Panc1 (cell line): ENCODE measurements at regions not wholly inside any gene's neighbourhood (a gene's known extent, or its start where the extent isn't known, plus 50 kb on each side); places are given as distances from the start of the nearest gene placed in this dataset.

Source experiments
- ATAC-seq: fragments of 200-7000 bp; cut with Tn5 transposase; 2 replicates; pipeline ENCODE4 v1.9.1; 2020; ENCODE audit warnings: mild to moderate bottlenecking, moderate library complexity
- BruUV-seq: library from RNA; stranded (reverse); fragments of 400-500 nt; replicated peaks from 2 replicates; lab custom pipeline; 2021; lab: Mats Ljungman, UMichigan
- CTCF ChIA-PET: fragments of 300-600 bp; sonication (Branson Sonifier 250); formaldehyde crosslinking; loops from one replicate; lab custom pipeline; 2022; ENCODE audit warnings: antibody characterized with exemption; lab: Charles Lee
- POLR2A ChIA-PET: fragments of 300-600 bp; sonication (Branson Sonifier 250); formaldehyde crosslinking; loops from one replicate; lab custom pipeline; 2022; ENCODE audit warnings: antibody characterized with exemption; lab: Charles Lee
- DNase-seq: peaks from one replicate; pipeline ENCODE4 v3.0.0-alpha.2; 2010; ENCODE audit warnings: low read depth, low spot score
- H3K27ac ChIP-seq: 2 replicates; pipeline ENCODE4 v1.5.1; 2011; ENCODE audit warnings: mild to moderate bottlenecking, low read length, inconsistent platforms
- H3K27me3 ChIP-seq: fragments of 200-500 bp; sonication (Bioruptor generic); 2 replicates; pipeline ENCODE4 v1.6.0; 2014; ENCODE audit warnings: low read length, inconsistent platforms; ENCODE audit not compliant: control insufficient read depth, insufficient read depth
- H3K36me3 ChIP-seq: fragments of 200-500 bp; sonication (Bioruptor generic); 2 replicates; pipeline ENCODE4 v1.5.1; 2014; ENCODE audit warnings: inconsistent platforms, mild to moderate bottlenecking, low read length, moderate library complexity; ENCODE audit not compliant: control insufficient read depth, insufficient read depth
- H3K4me1 ChIP-seq: 2 replicates; pipeline ENCODE4 v1.5.1; 2011; ENCODE audit warnings: inconsistent platforms, mild to moderate bottlenecking, low read length, moderate library complexity; ENCODE audit not compliant: control insufficient read depth, insufficient read depth
- H3K4me3 ChIP-seq, 2 experiments: 2 replicates each; pipeline ENCODE4 v1.5.1; 2011 to 2012; ENCODE audit warnings: low read depth in 2 of 2, low read length in 2 of 2, mild to moderate bottlenecking in 2 of 2, inconsistent platforms in 1 of 2, moderate library complexity in 1 of 2
- H3K9me3 ChIP-seq: fragments of 200-500 bp; sonication (Bioruptor generic); 2 replicates; pipeline ENCODE4 v1.5.1; 2014; ENCODE audit warnings: low read depth, mild to moderate bottlenecking, inconsistent platforms, low read length, moderate library complexity; ENCODE audit not compliant: control insufficient read depth, insufficient read depth
- CTCF ChIP-seq: fragments of 450-650 bp; IDR thresholded peaks from 2 replicates; pipeline ENCODE4 v1.5.1; 2017; ENCODE audit warnings: mild to moderate bottlenecking
- POLR2AphosphoS5 ChIP-seq: IDR thresholded peaks from 2 replicates; pipeline ENCODE4 v1.6.1; 2012; ENCODE audit warnings: mild to moderate bottlenecking, low read depth, low read length, moderate library complexity
- REST ChIP-seq, 2 experiments: IDR thresholded peaks; 2 replicates each; pipeline ENCODE4 v1.6.1; 2011 to 2012; ENCODE audit warnings: low read depth in 2 of 2, control low read depth in 1 of 2, low read length in 1 of 2, mild to moderate bottlenecking in 1 of 2, moderate library complexity in 1 of 2; ENCODE audit not compliant: insufficient read depth in 1 of 2
- SIN3A ChIP-seq: IDR thresholded peaks from 2 replicates; pipeline ENCODE4 v1.6.1; 2012; ENCODE audit warnings: low read depth, mild to moderate bottlenecking, low read length, moderate library complexity, borderline replicate concordance; ENCODE audit not compliant: insufficient read depth
- in situ Hi-C: cut with HindIII; loops from 2 replicates; pipeline ENCODE4 v1.10.0; 2016; ENCODE audit warnings: low sequenced_read_pairs, low pct_unique_long_range_greater_than_20kb
- intact Hi-C: fragments of 100-400 bp; cut with micrococcal nuclease; formaldehyde crosslinking; loops from one replicate; pipeline ENCODE4 v1.10.0; 2022; ENCODE audit not compliant: unreplicated experiment

- Histone ChIP-seq H3K27me3 (no peaks in the 10 kb centered on the region), H3K9me3 (no peaks in the 10 kb centered on the region), H3K4me1 (no peaks in the 10 kb centered on the region), H3K27ac (no peak overlapping the region), H3K36me3 (no peaks in the 10 kb centered on the region; the same call in 1 of the 2 replicates), H3K4me3 (no peak overlapping the region)
- no peak for DNase-seq
- intact Hi-C loops (no loop called here), in situ Hi-C loops (no loop called here)
- BruUV-seq: no TSS peak
- TF ChIP-seq CTCF (no peak), POLR2AphosphoS5 (no peak), SIN3A (no peak)
- ATAC-seq: no peak
- ChIA-PET CTCF (no interaction called here), POLR2A (no interaction called here)
These were observed 80.6 kb upstream of the TBC1D5 start for GRCh38 chr3:17823036-17823435.

- ATAC-seq: no peak
These were observed 78.3 kb upstream of the TBC1D5 start for GRCh38 chr3:17820704-17821103.

More at GRCh38 chr3:17820704-17821103, 78.3 kb upstream of the TBC1D5 start:
- intact Hi-C loops: no loop called here
- DNase-seq: no peak
- H3K9me3 ChIP-seq: no peaks in the 10 kb centered on the region
- no peaks in the 10 kb centered on the region for H3K27me3 ChIP-seq
- ChIA-PET POLR2A (no interaction called here), CTCF (no interaction called here)
- no peak overlapping the region for H3K27ac ChIP-seq
- no peak for TF ChIP-seq REST (IDR thresholded peaks at IDR 0.05; ENCODE audit: insufficient read depth in 1 of 2, low read depth in 2 of 2, low read length in 1 of 2)
- TF ChIP-seq POLR2AphosphoS5: no peak
- TF ChIP-seq CTCF: no peak
- H3K36me3 ChIP-seq: no peaks in the 10 kb centered on the region; the same call in 1 of the 2 replicates
- in situ Hi-C loops: no loop called here
- no peaks in the 10 kb centered on the region for H3K4me1 ChIP-seq
- no peak overlapping the region for H3K4me3 ChIP-seq
- BruUV-seq: no TSS peak
